ENCODE measurements at regions not wholly inside any gene's neighbourhood (a gene's known extent, or its start where the extent isn't known, plus 50 kb on each side); places are given as distances from the start of the nearest gene placed in this dataset.
"Not testable (repeated sequence)": the region's sequence is repeated elsewhere in the genome, so short reads cannot be mapped to it uniquely, and the experiment has no call there.

- H2BK120ac ChIP-seq (replicated peaks; ENCODE audit: low read depth, low read length); H3K4ac ChIP-seq (replicated peaks; ENCODE audit: insufficient read length, low read depth, low read length); H3K9me3 ChIP-seq (ENCODE audit: insufficient read depth in 2 of 2, low read depth in 1 of 2, low read length in 1 of 2); H3K23me2 ChIP-seq (ENCODE audit: low read depth, low read length); CTCF ChIA-PET (ENCODE audit: partially characterized antibody); DNase-seq (ENCODE audit: low read depth in 1 of 2, low spot score in 2 of 2); FAIRE-seq; H2BK15ac ChIP-seq (ENCODE audit: low read length); H4K5ac ChIP-seq (ENCODE audit: insufficient read length, low read depth, low read length); H3K36me3 ChIP-seq (ENCODE audit: control insufficient read depth in 2 of 4, insufficient read depth in 4 of 4, low read length in 3 of 4); H4K91ac ChIP-seq (replicated peaks; ENCODE audit: insufficient read length, low read length); H3K14ac ChIP-seq (ENCODE audit: insufficient read length); H2AK5ac ChIP-seq (ENCODE audit: low read depth, low read length); H4K8ac ChIP-seq (ENCODE audit: extremely low read depth, insufficient read depth, low read length); H3K4me3 ChIP-seq (ENCODE audit: extremely low read depth in 1 of 4, insufficient read depth in 2 of 4, low read depth in 3 of 4, low read length in 4 of 4); H3K79me1 ChIP-seq (ENCODE audit: low read depth, low read length); H3K4me1 ChIP-seq (replicated peaks in 1 of 4; ENCODE audit: control insufficient read depth in 3 of 4, insufficient read depth in 4 of 4, low read length in 3 of 4); H2BK20ac ChIP-seq (ENCODE audit: low read length); H3K27ac ChIP-seq (ENCODE audit: low read depth, low read length); H3K56ac ChIP-seq (replicated peaks; ENCODE audit: insufficient read length, low read depth, low read length); H3K4me2 ChIP-seq (ENCODE audit: insufficient read depth in 1 of 2, low read depth in 2 of 2, low read length in 2 of 2); POLR2A ChIA-PET (ENCODE audit: partially characterized antibody); H2BK5ac ChIP-seq (ENCODE audit: low read depth, low read length); H3K27me3 ChIP-seq (replicated peaks in 1 of 4; ENCODE audit: control insufficient read depth in 3 of 4, extremely low read depth in 1 of 4, insufficient read depth in 3 of 4, low read length in 3 of 4); H3K9ac ChIP-seq (replicated peaks in 1 of 4; ENCODE audit: extremely low read depth in 1 of 4, low read depth in 3 of 4, low read length in 3 of 4); H4K20me1 ChIP-seq (replicated peaks in 1 of 2; ENCODE audit: control insufficient read depth in 1 of 2, insufficient read depth in 2 of 2, low read length in 2 of 2); H2BK12ac ChIP-seq (ENCODE audit: low read depth, low read length); H3K18ac ChIP-seq (ENCODE audit: extremely low read depth, low read length); H2AFZ ChIP-seq (ENCODE audit: low read length); H3K23ac ChIP-seq (ENCODE audit: insufficient read length): not testable (repeated sequence)
- H3K79me2 ChIP-seq (ENCODE audit: control insufficient read depth in 1 of 2, insufficient read depth in 2 of 2, low read length in 2 of 2): peaks cover 0 to 67% of the 10 kb centered on the region in 2 experiments; a peak in 3 of 4 replicates
- WGBS, 2 experiments (ENCODE audit: extremely low coverage in 1 of 2, insufficient coverage in 1 of 2, insufficient read length in 1 of 2, insufficient replicate concordance in 2 of 2, low coverage in 1 of 2, low lambda C conversion rate in 2 of 2, missing lambda C conversion rate in 1 of 2): 93% methylated on average over 17 of the region's 26 CpGs; no CpG with 5 or more reads in 1 of the 2 experiments
These were observed 56.2 kb upstream of the SPN start for GRCh38 chr16:29606669-29607427.

GRCh38 chr16:29607428-29607823 lies 55.6 kb upstream of the SPN start:
- H2AFZ ChIP-seq (ENCODE audit: low read length); H3K23ac ChIP-seq (ENCODE audit: insufficient read length); FAIRE-seq; H3K9ac ChIP-seq (replicated peaks in 1 of 4; ENCODE audit: extremely low read depth in 1 of 4, low read depth in 3 of 4, low read length in 3 of 4); H3K4me1 ChIP-seq (replicated peaks in 1 of 4; ENCODE audit: control insufficient read depth in 3 of 4, insufficient read depth in 4 of 4, low read length in 3 of 4); H3K9me3 ChIP-seq (ENCODE audit: insufficient read depth in 2 of 2, low read depth in 1 of 2, low read length in 1 of 2); H4K8ac ChIP-seq (ENCODE audit: extremely low read depth, insufficient read depth, low read length); H3K56ac ChIP-seq (replicated peaks; ENCODE audit: insufficient read length, low read depth, low read length); H3K23me2 ChIP-seq (ENCODE audit: low read depth, low read length); POLR2A ChIA-PET (ENCODE audit: partially characterized antibody); H3K79me1 ChIP-seq (ENCODE audit: low read depth, low read length); H2BK5ac ChIP-seq (ENCODE audit: low read depth, low read length); H4K20me1 ChIP-seq (replicated peaks in 1 of 2; ENCODE audit: control insufficient read depth in 1 of 2, insufficient read depth in 2 of 2, low read length in 2 of 2); H3K36me3 ChIP-seq (ENCODE audit: control insufficient read depth in 2 of 4, insufficient read depth in 4 of 4, low read length in 3 of 4); H2AK5ac ChIP-seq (ENCODE audit: low read depth, low read length); H2BK120ac ChIP-seq (replicated peaks; ENCODE audit: low read depth, low read length); H2BK20ac ChIP-seq (ENCODE audit: low read length); CTCF ChIA-PET (ENCODE audit: partially characterized antibody); H3K14ac ChIP-seq (ENCODE audit: insufficient read length); H2BK12ac ChIP-seq (ENCODE audit: low read depth, low read length); H3K4me3 ChIP-seq (ENCODE audit: extremely low read depth in 1 of 4, insufficient read depth in 2 of 4, low read depth in 3 of 4, low read length in 4 of 4); H3K4ac ChIP-seq (replicated peaks; ENCODE audit: insufficient read length, low read depth, low read length); DNase-seq (ENCODE audit: low read depth in 1 of 2, low spot score in 2 of 2); H3K4me2 ChIP-seq (ENCODE audit: insufficient read depth in 1 of 2, low read depth in 2 of 2, low read length in 2 of 2); H2BK15ac ChIP-seq (ENCODE audit: low read length); H3K18ac ChIP-seq (ENCODE audit: extremely low read depth, low read length); H3K27me3 ChIP-seq (replicated peaks in 1 of 4; ENCODE audit: control insufficient read depth in 3 of 4, extremely low read depth in 1 of 4, insufficient read depth in 3 of 4, low read length in 3 of 4); H4K91ac ChIP-seq (replicated peaks; ENCODE audit: insufficient read length, low read length); H3K27ac ChIP-seq (ENCODE audit: low read depth, low read length); H4K5ac ChIP-seq (ENCODE audit: insufficient read length, low read depth, low read length): not testable (repeated sequence)
- H3K79me2 ChIP-seq (ENCODE audit: control insufficient read depth in 1 of 2, insufficient read depth in 2 of 2, low read length in 2 of 2): peaks cover 0 to 62% of the 10 kb centered on the region in 2 experiments; a peak in 3 of 4 replicates
- WGBS, 2 experiments (ENCODE audit: extremely low coverage in 1 of 2, insufficient coverage in 1 of 2, insufficient read length in 1 of 2, insufficient replicate concordance in 2 of 2, low coverage in 1 of 2, low lambda C conversion rate in 2 of 2, missing lambda C conversion rate in 1 of 2): 87% methylated on average over 11 of the region's 11 CpGs; no CpG with 5 or more reads in 1 of the 2 experiments
